HFF-Myc (cell line): ENCODE measurements at regions not wholly inside any gene's neighbourhood (a gene's known extent, or its start where the extent isn't known, plus 50 kb on each side); places are given as distances from the start of the nearest gene placed in this dataset.
"Not testable (repeated sequence)": the region's sequence is repeated elsewhere in the genome, so short reads cannot be mapped to it uniquely, and the experiment has no call there.

ENCODE experiments used
- DNase-seq: peaks from one replicate; pipeline ENCODE4 v3.0.0-alpha.2; 2011; ENCODE audit warnings: low read depth; ENCODE audit errors: extremely low read depth
- H3K4me3 ChIP-seq: replicated peaks from 2 replicates; pipeline ENCODE4 v1.5.1; 2011; ENCODE audit warnings: low read depth, mild to moderate bottlenecking, control low read depth, low read length
- TF ChIP-seq, protein P1 (sequence below): IDR thresholded peaks from 2 replicates; pipeline ENCODE4 v1.5.1; 2012; ENCODE audit warnings: mild to moderate bottlenecking, low read depth, low read length, control low read depth; ENCODE audit errors: missing control alignments

DNA sequence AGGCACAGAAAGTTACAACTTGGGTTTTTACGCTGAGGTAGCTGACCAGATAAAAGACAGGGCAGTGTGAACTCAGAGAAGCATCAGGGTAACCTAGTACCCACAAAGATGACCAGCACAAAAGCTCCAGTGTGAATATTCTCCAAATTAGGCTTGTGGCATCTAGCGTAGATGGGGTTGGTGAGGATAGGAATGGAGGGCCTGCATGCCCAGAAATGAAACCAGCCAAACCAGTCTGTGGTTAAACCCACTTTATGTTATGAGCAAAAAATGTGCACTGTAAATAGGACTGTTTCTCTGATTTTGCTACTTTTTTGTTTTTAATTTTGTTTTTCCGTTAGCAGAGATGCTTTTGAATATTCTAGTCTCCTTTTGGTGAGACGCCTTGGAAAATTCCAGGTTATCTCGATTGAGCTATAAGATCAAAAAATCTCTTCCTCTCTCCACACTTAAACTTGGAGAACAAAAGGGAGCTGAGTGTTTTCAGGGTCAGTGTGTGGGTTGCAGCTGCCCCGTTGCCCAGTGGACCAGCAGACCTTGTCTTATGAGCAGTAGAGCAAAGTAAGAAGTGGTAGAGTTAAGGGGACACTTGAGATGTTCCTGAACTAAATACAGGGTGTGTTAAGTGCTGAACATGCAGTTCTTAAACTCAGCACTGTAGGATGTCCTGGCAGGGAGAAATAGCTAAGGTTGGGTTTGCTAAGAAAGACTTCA, 132.9 kb downstream of the C3orf38 start:
- no peak overlapping the region for H3K4me3 ChIP-seq
- no peak for DNase-seq
- TF ChIP-seq, protein P1, sequence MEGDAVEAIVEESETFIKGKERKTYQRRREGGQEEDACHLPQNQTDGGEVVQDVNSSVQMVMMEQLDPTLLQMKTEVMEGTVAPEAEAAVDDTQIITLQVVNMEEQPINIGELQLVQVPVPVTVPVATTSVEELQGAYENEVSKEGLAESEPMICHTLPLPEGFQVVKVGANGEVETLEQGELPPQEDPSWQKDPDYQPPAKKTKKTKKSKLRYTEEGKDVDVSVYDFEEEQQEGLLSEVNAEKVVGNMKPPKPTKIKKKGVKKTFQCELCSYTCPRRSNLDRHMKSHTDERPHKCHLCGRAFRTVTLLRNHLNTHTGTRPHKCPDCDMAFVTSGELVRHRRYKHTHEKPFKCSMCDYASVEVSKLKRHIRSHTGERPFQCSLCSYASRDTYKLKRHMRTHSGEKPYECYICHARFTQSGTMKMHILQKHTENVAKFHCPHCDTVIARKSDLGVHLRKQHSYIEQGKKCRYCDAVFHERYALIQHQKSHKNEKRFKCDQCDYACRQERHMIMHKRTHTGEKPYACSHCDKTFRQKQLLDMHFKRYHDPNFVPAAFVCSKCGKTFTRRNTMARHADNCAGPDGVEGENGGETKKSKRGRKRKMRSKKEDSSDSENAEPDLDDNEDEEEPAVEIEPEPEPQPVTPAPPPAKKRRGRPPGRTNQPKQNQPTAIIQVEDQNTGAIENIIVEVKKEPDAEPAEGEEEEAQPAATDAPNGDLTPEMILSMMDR: no peak

DNA sequence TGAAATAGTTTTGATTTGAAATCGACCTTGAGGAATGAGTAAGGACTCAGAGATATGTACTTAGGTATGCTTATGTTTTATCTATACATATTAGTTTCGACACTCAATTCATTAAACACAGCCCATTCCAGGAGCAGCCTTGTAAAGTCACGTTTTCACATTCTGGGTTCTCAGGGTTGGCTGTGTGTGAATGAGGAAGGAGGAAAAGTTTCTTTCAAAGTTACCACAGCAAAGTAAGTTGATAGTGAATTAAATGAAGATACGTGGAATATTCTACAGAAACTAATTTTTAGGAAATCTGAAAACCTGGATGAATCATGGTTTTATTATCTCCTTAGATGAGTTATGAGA, 133.5 kb downstream of the C3orf38 start:
- no peak overlapping the region for H3K4me3 ChIP-seq
- no peak for DNase-seq
- TF ChIP-seq, protein P1: no peak

DNA sequence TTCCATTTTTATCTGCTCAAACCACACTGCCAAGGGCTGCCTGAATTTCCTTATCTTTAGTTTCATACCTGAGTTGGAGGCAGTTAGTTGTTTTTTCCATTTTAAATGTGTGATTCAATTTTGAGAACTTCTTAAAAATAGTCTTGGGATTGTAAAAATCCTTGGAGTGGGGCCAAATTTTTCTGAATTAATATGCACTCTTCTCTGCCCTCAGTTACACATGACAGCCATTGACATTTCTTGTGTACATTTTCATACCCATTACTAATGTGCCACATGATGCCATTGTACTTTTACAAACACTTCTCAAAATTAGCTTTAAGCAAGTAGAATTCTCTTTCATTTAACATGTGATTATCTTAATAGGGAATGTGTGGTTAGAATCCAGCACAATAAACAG, 141.7 kb downstream of the C3orf38 start:
- H3K4me3 ChIP-seq: no peak overlapping the region
- TF ChIP-seq, protein P1: no peak
- no peak for DNase-seq

DNA sequence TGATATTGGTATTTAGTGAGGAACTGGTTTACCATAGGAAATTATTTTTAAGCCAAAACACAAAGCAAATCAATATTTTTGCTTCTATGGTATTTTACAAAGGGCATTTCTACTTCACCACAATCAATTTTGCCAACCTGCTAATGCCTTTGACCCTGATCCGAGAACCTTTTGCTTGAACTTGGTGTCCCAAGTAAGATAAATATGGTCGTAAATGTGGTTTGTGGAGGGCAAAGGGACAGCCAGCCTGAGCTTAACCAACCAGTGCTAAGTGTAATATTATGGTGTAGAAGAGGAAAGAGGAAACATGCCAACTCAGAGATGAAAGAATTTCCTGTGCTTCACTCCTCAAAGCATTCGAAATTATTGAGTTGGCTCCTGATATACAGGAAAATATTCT, 148.4 kb downstream of the C3orf38 start:
- no peak for DNase-seq
- TF ChIP-seq, protein P1: no peak

DNA sequence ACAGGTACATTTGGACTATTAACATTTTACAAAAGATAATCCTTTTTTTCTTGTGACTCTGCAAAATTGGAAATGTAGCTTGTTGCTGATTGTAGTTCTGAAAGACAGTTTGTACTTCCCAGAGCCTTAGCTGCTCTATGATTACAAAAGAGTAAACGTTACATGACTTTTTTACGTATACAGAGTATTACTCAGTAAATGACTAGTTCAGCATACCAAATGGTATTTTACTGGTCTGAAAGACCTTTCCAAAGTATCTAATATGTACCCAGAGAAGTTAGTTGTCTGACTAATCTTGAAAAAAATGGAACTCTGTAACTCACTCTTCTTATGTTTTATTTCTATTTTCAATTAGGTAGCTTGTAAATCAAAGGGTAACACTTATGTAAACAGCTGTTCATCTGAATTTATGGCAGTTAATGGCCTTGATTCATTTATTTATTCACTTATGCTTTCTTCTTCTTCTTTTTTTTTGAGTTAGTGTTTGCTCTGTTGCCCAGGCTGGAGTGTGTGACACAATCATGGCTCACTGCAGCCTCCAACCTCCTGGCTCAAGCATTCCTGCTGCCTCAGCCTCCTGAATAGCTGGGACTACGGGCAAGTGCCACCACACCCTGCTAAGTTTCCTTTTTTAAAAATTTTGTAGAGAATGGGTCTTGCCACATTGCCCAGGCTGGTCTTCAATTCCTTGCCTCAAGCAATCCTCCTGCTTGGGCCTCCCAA, 151.7 kb downstream of the C3orf38 start:
- no peak for DNase-seq
- H3K4me3 ChIP-seq: no peak overlapping the region
- TF ChIP-seq, protein P1: no peak

More for the DNA sequence above, 148.4 kb downstream of the C3orf38 start:
- H3K4me3 ChIP-seq: no peak overlapping the region

DNA sequence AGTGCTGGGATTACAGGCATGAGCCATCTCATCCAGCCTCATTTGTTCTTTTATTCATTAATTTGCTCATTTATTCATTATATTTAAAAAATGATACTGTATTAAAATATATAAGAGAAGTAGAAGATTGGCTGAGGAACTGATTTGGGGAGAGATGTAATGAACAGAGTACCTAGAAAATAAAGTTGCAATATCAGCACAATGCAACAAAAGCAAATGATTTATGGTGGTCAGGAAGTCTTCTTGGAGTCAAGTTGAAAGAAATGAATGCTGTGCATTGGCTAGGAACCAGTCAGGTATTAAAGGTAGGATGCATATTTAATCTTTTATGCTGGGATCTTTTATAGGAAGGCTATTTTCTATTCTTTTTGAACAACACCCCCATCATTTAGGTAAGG, 152.2 kb downstream of the C3orf38 start:
- H3K4me3 ChIP-seq: no peak overlapping the region
- TF ChIP-seq, protein P1: no peak
- no peak for DNase-seq

DNA sequence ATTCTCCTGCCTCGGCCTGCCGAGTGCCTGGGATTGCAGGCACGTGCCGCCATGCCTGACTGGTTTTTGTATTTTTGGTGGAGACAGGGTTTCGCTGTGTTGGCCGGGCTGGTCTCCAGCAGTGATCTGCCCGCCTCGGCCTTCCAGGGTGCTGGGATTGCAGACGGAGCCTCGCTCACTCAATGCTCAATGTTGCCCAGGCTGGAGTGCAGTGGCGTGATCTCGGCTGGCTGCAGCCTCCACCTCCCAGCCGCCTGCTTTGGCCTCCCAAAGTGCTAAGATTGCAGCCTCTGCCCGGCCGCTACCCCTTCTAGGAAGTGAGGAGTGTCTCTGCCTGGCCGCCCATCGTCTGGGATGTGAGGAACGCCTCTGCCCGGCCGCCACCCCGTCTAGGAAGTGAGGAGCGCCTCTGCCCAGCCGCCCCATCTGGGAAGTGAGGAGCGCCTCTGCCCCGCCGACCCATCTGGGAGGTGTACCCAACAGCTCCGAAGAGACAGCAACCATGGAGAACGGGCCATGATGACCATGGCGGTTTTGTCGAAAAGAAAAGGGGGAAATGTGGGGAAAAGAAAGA, 153.7 kb downstream of the C3orf38 start:
- DNase-seq: not testable (repeated sequence)

More for the DNA sequence above, 153.7 kb downstream of the C3orf38 start:
- not testable (repeated sequence) for H3K4me3 ChIP-seq
